CD4-positive, CD25-positive, alpha-beta regulatory T cell (primary cell): ENCODE measurements at regions not wholly inside any gene's neighbourhood (a gene's known extent, or its start where the extent isn't known, plus 50 kb on each side); places are given as distances from the start of the nearest gene placed in this dataset.

ENCODE experiments used
- ATAC-seq, 2 donors: fragments of 150-1000 bp; cut with Tn5 transposase; one replicate each; pipeline ENCODE4 v1.10.0; 2021; ENCODE audit warnings: low read depth in 2 of 2, moderate number of reproducible peaks in 2 of 2, moderate library complexity in 1 of 2
- DNase-seq, 3 donors: peaks; one replicate each; pipeline versions ENCODE4 v3.0.0 to v3.0.0-alpha.2; 2012 to 2022; ENCODE audit warnings: mixed read lengths in 1 of 3
- H3K27ac ChIP-seq: one replicate; pipeline ENCODE4 v1.7.0; 2013; ENCODE audit warnings: mild to moderate bottlenecking, low read length; ENCODE audit not compliant: insufficient read depth, poor library complexity, severe bottlenecking
- H3K27me3 ChIP-seq: one replicate; pipeline ENCODE4 v1.7.0; 2013; ENCODE audit warnings: low read length; ENCODE audit not compliant: control insufficient read depth, insufficient read depth
- H3K36me3 ChIP-seq: one replicate; pipeline ENCODE4 v1.7.0; 2013; ENCODE audit warnings: mild to moderate bottlenecking, low read length, moderate library complexity; ENCODE audit not compliant: control insufficient read depth, insufficient read depth
- H3K4me1 ChIP-seq: 2 replicates; pipeline ENCODE4 v1.7.0; 2013; ENCODE audit warnings: mild to moderate bottlenecking, low read length; ENCODE audit not compliant: insufficient read depth, control insufficient read depth, poor library complexity, severe bottlenecking
- H3K4me3 ChIP-seq: one replicate; pipeline ENCODE4 v1.7.0; 2013; ENCODE audit warnings: low read depth, mild to moderate bottlenecking, low read length, moderate library complexity
- H3K9me3 ChIP-seq, 2 experiments: 1 replicate in 1 of 2; 2 replicates in 1 of 2; pipeline ENCODE4 v1.7.0; 2013; ENCODE audit warnings: low read length in 2 of 2, mild to moderate bottlenecking in 1 of 2, moderate library complexity in 1 of 2; ENCODE audit not compliant: control insufficient read depth in 2 of 2
- H3K27ac Mint-ChIP-seq, 3 donors: one replicate each; pipeline ENCODE4 v1.8.0; 2020 to 2022; ENCODE audit warnings: mild to moderate bottlenecking in 3 of 3, mixed read lengths in 3 of 3, moderate library complexity in 2 of 3
- H3K27me3 Mint-ChIP-seq: one replicate; pipeline ENCODE4 v1.8.0; 2022; ENCODE audit warnings: mild to moderate bottlenecking, mixed read lengths
- H3K36me3 Mint-ChIP-seq: one replicate; pipeline ENCODE4 v1.8.0; 2020; ENCODE audit warnings: mixed read lengths
- H3K4me1 Mint-ChIP-seq, 4 donors: one replicate each; pipeline ENCODE4 v1.8.0; 2020 to 2022; ENCODE audit warnings: mixed read lengths in 4 of 4, mild to moderate bottlenecking in 1 of 4
- H3K4me3 Mint-ChIP-seq, 4 donors: one replicate each; pipeline ENCODE4 v1.8.0; 2020 to 2022; ENCODE audit warnings: mild to moderate bottlenecking in 4 of 4, mixed read lengths in 4 of 4, moderate library complexity in 3 of 4
- H3K9me3 Mint-ChIP-seq, 7 donors: one replicate each; pipeline ENCODE4 v1.8.0; 2020 to 2022; ENCODE audit warnings: mixed read lengths in 7 of 7, mild to moderate bottlenecking in 3 of 7, moderate library complexity in 2 of 7

DNA sequence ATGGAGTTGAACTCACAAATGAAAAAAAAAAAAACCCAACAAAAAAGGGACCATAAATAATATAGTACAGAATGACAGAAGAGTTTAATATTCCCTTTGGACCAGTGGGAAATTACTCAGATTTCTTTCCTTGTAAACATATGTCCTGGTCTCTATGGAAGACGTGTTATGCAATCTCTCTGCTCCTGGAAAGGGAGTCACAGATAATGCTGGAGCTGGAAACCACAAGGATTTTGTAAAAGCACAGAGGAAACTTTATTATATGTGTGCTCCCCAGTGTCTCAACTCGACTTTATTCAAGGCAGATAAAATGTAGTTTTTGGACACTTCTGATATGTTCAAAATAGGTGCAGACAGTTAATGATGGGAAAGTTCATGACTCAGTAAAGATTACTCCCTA is 88.1 kb upstream of the ZFP64 start:
- Mint-ChIP-seq H3K27me3 (peaks cover 30% of the 10 kb centered on the region), H3K36me3 (no peaks in the 10 kb centered on the region), H3K4me1 (no peaks in the 10 kb centered on the region), H3K9me3 (peaks cover 0 to 2% (median 0%) of the 10 kb centered on the region in 7 donors), H3K27ac (no peak overlapping the region), H3K4me3 (no peak overlapping the region)
- no peak overlapping the region for H3K4me3 ChIP-seq
- no peaks in the 10 kb centered on the region for H3K36me3 ChIP-seq
- ATAC-seq (no peak), DNase-seq (no peak)
- H3K27ac ChIP-seq: no peak overlapping the region
- no peaks in the 10 kb centered on the region for H3K9me3 ChIP-seq
- H3K27me3 ChIP-seq: peaks cover 10% of the 10 kb centered on the region
- no peaks in the 10 kb centered on the region for H3K4me1 ChIP-seq

DNA sequence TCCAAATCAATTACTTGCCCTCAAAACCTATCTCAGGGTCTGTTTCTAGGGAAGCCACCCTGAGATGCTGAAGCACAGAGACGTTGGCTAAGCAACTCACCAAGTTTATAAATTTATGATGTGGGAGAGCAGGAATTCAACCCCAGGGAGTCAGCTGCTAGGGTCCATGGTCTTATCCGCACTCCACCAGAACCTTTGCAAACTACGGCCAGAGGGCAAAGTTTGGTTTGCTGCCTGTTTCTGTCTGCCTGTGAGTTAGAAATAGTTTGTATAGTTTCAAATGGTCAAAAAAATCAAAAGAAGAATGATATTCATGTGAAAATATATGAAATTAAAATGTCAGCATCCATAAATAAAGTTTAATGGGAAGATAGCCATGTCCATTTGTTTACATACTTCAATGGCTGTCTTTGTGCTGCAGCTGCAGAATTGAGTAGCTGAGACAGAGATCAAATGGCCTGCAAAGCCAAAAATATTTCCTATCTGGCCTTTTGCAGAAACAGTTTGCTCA is 83.7 kb upstream of the ZFP64 start:
- no peaks in the 10 kb centered on the region for H3K9me3 Mint-ChIP-seq
- H3K27me3 ChIP-seq: peaks cover 2% of the 10 kb centered on the region
- H3K4me3 Mint-ChIP-seq: no peak overlapping the region
- no peaks in the 10 kb centered on the region for H3K36me3 Mint-ChIP-seq
- H3K27ac ChIP-seq: no peak overlapping the region
- no peaks in the 10 kb centered on the region for H3K36me3 ChIP-seq
- ATAC-seq (no peak), DNase-seq (no peak)
- H3K27ac Mint-ChIP-seq: no peak overlapping the region
- no peaks in the 10 kb centered on the region for H3K4me1 Mint-ChIP-seq
- H3K4me3 ChIP-seq: no peak overlapping the region
- peaks cover 16% of the 10 kb centered on the region for H3K27me3 Mint-ChIP-seq
- H3K4me1 ChIP-seq: no peaks in the 10 kb centered on the region
- no peaks in the 10 kb centered on the region for H3K9me3 ChIP-seq

DNA sequence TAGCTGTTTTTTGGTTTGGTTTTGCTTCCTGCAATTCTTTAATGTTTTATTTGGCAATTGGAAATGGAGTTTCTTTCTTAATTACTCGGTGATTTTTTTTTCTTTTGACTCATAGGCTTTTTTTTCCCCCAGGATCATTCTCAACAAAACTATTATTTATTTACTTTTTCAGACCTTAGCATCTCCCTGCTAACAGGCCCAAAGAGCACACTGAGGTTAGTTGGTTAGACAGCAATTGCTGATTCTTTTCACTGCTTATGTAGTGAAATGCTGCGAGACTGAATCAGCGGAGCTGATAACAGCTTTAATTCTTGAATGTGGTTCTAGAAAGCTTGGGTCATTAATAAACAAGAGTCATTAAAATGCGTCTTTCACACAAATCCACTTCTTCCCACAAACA is 79.1 kb upstream of the ZFP64 start:
- Histone ChIP-seq H3K36me3 (no peaks in the 10 kb centered on the region), H3K9me3 (no peaks in the 10 kb centered on the region), H3K27ac (no peak overlapping the region), H3K27me3 (no peaks in the 10 kb centered on the region), H3K4me3 (no peak overlapping the region), H3K4me1 (no peaks in the 10 kb centered on the region)
- no peak overlapping the region for H3K27ac Mint-ChIP-seq
- peaks cover 9% of the 10 kb centered on the region for H3K27me3 Mint-ChIP-seq
- no peaks in the 10 kb centered on the region for H3K4me1 Mint-ChIP-seq
- DNase-seq: no peak
- H3K4me3 Mint-ChIP-seq: no peak overlapping the region
- peaks cover 0 to 2% (median 0%) of the 10 kb centered on the region in 7 donors for H3K9me3 Mint-ChIP-seq
- no peaks in the 10 kb centered on the region for H3K36me3 Mint-ChIP-seq
- ATAC-seq: no peak

DNA sequence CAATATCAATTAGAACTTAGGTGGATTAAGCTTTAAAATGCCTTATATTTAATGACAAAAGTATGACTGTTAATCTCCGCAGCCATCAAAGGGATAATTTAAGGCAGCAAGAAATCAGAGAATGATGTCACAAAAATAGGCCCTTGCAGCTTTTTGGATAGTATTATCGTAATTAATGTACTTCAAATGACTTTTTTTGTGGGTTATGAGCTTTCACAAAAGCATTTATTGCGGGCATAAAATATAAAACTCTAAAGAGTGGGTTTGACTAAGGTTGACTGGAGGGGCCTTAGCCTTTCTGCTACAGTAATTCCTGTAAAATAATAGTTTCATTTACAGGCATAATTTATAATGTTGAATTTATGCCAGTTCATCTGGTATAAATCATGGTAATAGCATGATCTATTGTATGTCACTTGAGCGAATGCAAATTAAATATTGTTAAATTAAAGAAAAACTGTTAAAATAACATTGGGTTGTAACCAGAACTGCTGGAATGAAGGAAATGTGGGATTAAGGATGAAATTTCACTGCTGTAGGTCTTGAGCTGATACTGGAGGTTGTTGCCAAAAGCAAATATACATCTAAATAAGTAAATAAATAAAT is 78.5 kb upstream of the ZFP64 start:
- Mint-ChIP-seq H3K9me3 (peaks cover 0 to 2% (median 0%) of the 10 kb centered on the region in 7 donors), H3K27ac (no peak overlapping the region)

DNA sequence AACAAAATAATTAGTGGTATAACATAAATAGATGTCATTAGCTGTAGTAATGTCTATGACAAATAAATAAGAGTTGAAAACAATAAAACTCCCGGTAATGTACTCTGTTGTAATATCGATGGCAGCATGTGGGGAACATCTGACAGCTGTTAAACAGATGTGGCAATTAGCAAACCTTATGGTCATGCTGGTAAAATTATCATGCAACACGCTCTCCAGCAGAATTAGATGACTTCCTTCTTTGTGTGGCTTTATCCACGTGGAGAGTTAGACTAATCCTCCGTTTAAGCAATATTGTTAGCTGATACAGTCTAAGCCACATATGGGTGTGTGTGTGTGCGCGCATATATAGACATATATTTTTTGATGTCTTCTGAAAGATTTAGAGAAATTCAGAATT is 77.7 kb upstream of the ZFP64 start:
- Mint-ChIP-seq H3K27me3 (peaks cover 4% of the 10 kb centered on the region), H3K9me3 (peaks cover 0 to 2% (median 0%) of the 10 kb centered on the region in 7 donors), H3K27ac (no peak overlapping the region), H3K36me3 (no peaks in the 10 kb centered on the region), H3K4me1 (no peaks in the 10 kb centered on the region), H3K4me3 (no peak overlapping the region)
- Histone ChIP-seq H3K36me3 (no peaks in the 10 kb centered on the region), H3K4me1 (no peaks in the 10 kb centered on the region), H3K27ac (no peak overlapping the region), H3K9me3 (no peaks in the 10 kb centered on the region), H3K27me3 (no peaks in the 10 kb centered on the region), H3K4me3 (no peak overlapping the region)
- DNase-seq (no peak), ATAC-seq (no peak)

More for the DNA sequence above, 78.5 kb upstream of the ZFP64 start:
- no peaks in the 10 kb centered on the region for H3K4me1 ChIP-seq
- H3K27ac ChIP-seq: no peak overlapping the region
- DNase-seq (no peak), ATAC-seq (no peak)
- H3K4me3 ChIP-seq: no peak overlapping the region
- no peaks in the 10 kb centered on the region for H3K4me1 Mint-ChIP-seq
- no peak overlapping the region for H3K4me3 Mint-ChIP-seq
- no peaks in the 10 kb centered on the region for H3K36me3 ChIP-seq
- H3K27me3 Mint-ChIP-seq: peaks cover 9% of the 10 kb centered on the region
- no peaks in the 10 kb centered on the region for H3K36me3 Mint-ChIP-seq
- H3K27me3 ChIP-seq: no peaks in the 10 kb centered on the region
- no peaks in the 10 kb centered on the region for H3K9me3 ChIP-seq

DNA sequence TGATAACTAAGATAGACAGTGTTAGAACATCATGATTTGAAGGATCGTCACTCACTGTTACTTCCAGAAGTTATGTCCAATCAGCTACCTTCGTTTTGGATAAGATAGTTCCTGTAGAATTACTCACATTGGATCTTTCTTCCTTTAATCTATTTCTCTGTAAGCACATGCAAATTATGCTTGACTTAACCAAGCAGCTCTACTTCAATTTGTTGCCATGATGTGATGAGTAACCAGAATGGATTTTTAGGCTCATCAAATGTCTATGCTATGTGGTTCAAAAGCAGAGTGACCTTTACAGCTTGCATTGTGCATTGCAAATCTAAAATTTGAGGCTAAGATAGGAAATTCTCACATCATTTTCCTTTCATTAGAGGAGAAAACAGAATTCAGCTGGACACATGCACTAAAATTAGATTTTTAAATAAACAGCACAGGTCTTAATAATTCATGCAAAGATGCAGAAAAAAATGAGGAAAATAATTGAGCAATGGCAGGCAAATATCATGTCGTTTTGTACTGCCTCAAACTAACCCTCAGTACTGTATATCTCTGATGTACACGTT is 76.7 kb upstream of the ZFP64 start:
- no peaks in the 10 kb centered on the region for H3K36me3 Mint-ChIP-seq
- H3K36me3 ChIP-seq: no peaks in the 10 kb centered on the region
- H3K4me3 Mint-ChIP-seq: no peak overlapping the region
- no peak overlapping the region for H3K27ac Mint-ChIP-seq
- no peak for DNase-seq
- no peaks in the 10 kb centered on the region for H3K9me3 ChIP-seq
- H3K9me3 Mint-ChIP-seq: peaks cover 0 to 2% (median 0%) of the 10 kb centered on the region in 7 donors
- no peak for ATAC-seq
- H3K27ac ChIP-seq: no peak overlapping the region
- no peaks in the 10 kb centered on the region for H3K27me3 ChIP-seq
- no peaks in the 10 kb centered on the region for H3K4me1 Mint-ChIP-seq
- H3K4me3 ChIP-seq: no peak overlapping the region
- no peaks in the 10 kb centered on the region for H3K4me1 ChIP-seq
- peaks cover 4% of the 10 kb centered on the region for H3K27me3 Mint-ChIP-seq

DNA sequence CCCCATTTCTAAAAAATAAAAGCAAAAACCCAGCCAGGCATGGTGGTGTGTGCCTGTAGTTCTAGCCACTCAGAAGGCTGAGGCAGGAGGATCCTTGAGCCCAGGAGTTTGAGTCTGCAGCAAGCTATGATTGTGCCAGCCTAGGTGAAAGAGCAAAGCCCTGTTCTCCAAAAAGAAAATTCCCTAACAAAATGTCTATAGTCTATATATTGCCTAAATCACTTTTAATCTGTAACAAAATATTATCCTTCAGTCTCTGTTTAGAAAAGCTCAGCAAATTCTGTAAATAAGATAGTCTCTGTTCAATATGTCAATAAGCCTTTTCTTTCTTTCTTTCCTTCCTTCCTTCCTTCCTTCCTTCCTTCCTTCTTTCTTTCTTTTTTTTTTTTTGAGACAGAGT is 75.8 kb upstream of the ZFP64 start:
- Histone ChIP-seq H3K27me3 (no peaks in the 10 kb centered on the region), H3K36me3 (no peaks in the 10 kb centered on the region), H3K4me3 (no peak overlapping the region), H3K27ac (no peak overlapping the region), H3K4me1 (no peaks in the 10 kb centered on the region), H3K9me3 (no peaks in the 10 kb centered on the region)
- Mint-ChIP-seq H3K4me1 (no peaks in the 10 kb centered on the region), H3K4me3 (no peak overlapping the region), H3K27ac (no peak overlapping the region), H3K9me3 (peaks cover 0 to 2% (median 0%) of the 10 kb centered on the region in 7 donors), H3K27me3 (peaks cover 4% of the 10 kb centered on the region), H3K36me3 (no peaks in the 10 kb centered on the region)
- no peak for DNase-seq
- no peak for ATAC-seq

DNA sequence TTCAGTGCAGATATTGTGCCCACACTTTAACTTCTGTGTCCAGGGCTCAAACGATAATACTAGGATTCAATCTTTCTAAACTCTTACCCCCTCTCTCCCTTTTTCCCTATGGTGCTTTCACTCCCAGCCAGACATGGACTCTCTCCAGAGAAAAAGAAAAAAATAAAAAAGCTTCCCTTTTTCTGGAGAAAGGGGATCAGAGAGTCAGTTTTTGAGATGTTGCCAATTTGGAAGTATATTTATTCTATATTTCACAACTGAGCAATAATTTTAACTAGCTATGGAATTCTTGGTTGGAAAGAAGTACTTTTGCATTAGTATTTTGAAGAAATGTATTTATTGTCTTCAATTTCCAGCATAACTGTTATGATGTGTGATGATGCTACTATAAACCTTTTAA is 72.2 kb upstream of the ZFP64 start:
- H3K27ac ChIP-seq: no peak overlapping the region
- H3K9me3 ChIP-seq: no peaks in the 10 kb centered on the region
- Mint-ChIP-seq H3K27me3 (peaks cover 9% of the 10 kb centered on the region), H3K4me3 (no peak overlapping the region), H3K4me1 (no peaks in the 10 kb centered on the region), H3K36me3 (no peaks in the 10 kb centered on the region), H3K9me3 (peaks cover 0 to 5% (median 0%) of the 10 kb centered on the region in 7 donors), H3K27ac (no peak overlapping the region)
- H3K4me3 ChIP-seq: no peak overlapping the region
- no peaks in the 10 kb centered on the region for H3K4me1 ChIP-seq
- ATAC-seq (no peak), DNase-seq (no peak)
- H3K36me3 ChIP-seq: no peaks in the 10 kb centered on the region
- H3K27me3 ChIP-seq: peaks cover 5% of the 10 kb centered on the region
